GM12864 (cell line): ENCODE measurements at regions not wholly inside any gene's neighbourhood (a gene's known extent, or its start where the extent isn't known, plus 50 kb on each side); places are given as distances from the start of the nearest gene placed in this dataset.

Source experiments
- DNase-seq: peaks from one replicate; pipeline ENCODE4 v3.0.0-alpha.2; 2011; ENCODE audit warnings: low read depth
- H3K4me3 ChIP-seq: 2 replicates; pipeline ENCODE4 v1.5.1; 2011; ENCODE audit warnings: mild to moderate bottlenecking, low read depth, low read length, control low read depth
- TF ChIP-seq, protein P1 (sequence below): IDR thresholded peaks from 2 replicates; pipeline ENCODE4 v1.5.1; 2011; ENCODE audit warnings: low read depth, mild to moderate bottlenecking, moderate library complexity, low read length, control low read depth, inconsistent platforms; ENCODE audit errors: missing control alignments

DNA sequence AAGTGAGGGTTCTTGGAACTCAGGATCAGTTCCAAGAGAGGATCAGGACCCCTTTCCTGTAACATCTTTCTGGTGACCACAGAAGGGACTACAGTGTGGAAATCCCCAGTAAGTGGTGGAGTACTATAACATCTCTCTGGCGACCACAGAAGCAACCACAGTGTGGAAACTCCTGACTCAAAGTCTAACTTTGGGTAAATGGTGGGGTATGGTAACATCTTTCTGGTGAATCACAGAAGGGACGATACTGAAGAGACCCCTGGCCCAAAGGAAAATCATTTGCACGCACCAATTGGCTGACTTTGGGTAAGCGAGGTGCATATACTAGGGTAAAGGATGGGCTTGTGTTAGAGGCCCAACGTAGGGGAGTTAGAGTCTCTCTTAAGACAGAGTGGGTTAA is 56.3 kb upstream of the GULP1 start:
- DNase-seq: peak; percentile 10
- TF ChIP-seq, protein P1, sequence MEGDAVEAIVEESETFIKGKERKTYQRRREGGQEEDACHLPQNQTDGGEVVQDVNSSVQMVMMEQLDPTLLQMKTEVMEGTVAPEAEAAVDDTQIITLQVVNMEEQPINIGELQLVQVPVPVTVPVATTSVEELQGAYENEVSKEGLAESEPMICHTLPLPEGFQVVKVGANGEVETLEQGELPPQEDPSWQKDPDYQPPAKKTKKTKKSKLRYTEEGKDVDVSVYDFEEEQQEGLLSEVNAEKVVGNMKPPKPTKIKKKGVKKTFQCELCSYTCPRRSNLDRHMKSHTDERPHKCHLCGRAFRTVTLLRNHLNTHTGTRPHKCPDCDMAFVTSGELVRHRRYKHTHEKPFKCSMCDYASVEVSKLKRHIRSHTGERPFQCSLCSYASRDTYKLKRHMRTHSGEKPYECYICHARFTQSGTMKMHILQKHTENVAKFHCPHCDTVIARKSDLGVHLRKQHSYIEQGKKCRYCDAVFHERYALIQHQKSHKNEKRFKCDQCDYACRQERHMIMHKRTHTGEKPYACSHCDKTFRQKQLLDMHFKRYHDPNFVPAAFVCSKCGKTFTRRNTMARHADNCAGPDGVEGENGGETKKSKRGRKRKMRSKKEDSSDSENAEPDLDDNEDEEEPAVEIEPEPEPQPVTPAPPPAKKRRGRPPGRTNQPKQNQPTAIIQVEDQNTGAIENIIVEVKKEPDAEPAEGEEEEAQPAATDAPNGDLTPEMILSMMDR: no peak
- no peak overlapping the region for H3K4me3 ChIP-seq

DNA sequence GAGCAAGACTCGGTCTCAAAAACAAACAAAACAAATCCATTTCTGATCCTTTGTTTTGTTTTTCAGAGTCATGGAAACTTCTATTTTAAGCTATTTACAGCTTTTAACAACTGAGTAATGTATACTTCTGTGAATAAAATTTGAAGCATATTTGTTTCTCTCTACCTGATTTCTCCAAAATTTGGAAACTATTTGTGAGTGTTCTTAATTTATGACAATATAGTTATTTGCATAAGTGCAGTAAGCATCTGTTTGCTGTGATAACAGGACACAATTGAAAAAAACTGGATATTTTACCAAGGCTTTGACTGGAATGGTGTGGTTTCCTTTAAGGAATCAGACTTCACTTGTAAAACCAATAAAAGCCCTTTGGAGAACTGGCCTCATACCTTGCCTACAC is 53.3 kb upstream of the GULP1 start:
- no peak overlapping the region for H3K4me3 ChIP-seq
- TF ChIP-seq, protein P1: no peak
- no peak for DNase-seq
